ENCODE measurements at regions not wholly inside any gene's neighbourhood (a gene's known extent, or its start where the extent isn't known, plus 50 kb on each side); places are given as distances from the start of the nearest gene placed in this dataset.

- no peak for DNase-seq
Observed at GRCh38 chr20:16951876-16952275, 203.7 kb downstream of the OTOR start.

GRCh38 chr20:16952965-16953364 lies 204.8 kb downstream of the OTOR start:
- no peak for DNase-seq

- no peak for DNase-seq
Observed at GRCh38 chr20:16953858-16954257, 205.7 kb downstream of the OTOR start.

GRCh38 chr20:16955462-16955861 lies 207.3 kb downstream of the OTOR start:
- no peak for DNase-seq

- no peak for DNase-seq
Observed at GRCh38 chr20:16955971-16956370, 207.8 kb downstream of the OTOR start.

- DNase-seq: no peak
Observed at GRCh38 chr20:16965401-16965800, 217.2 kb downstream of the OTOR start.

- no peak for DNase-seq
Observed at GRCh38 chr20:16966276-16966880, 218.2 kb downstream of the OTOR start.

- DNase-seq: no peak
Observed at GRCh38 chr20:16968099-16968498, 219.9 kb downstream of the OTOR start.

- no peak for DNase-seq
Observed at GRCh38 chr20:16970776-16971175, 222.6 kb downstream of the OTOR start.

- DNase-seq: no peak
Observed at GRCh38 chr20:16974080-16974854, 226.1 kb downstream of the OTOR start.

GRCh38 chr20:16974855-16975162 lies 226.7 kb downstream of the OTOR start:
- DNase-seq: no peak

GRCh38 chr20:16975682-16976081 lies 227.5 kb downstream of the OTOR start:
- no peak for DNase-seq

GRCh38 chr20:16978497-16978896 lies 230.3 kb downstream of the OTOR start:
- no peak for DNase-seq

- no peak for DNase-seq
Observed at GRCh38 chr20:16982091-16982726, 234.1 kb downstream of the OTOR start.

- no peak for DNase-seq
Observed at GRCh38 chr20:16984481-16984880, 236.3 kb downstream of the OTOR start.

- no peak for DNase-seq
Observed at GRCh38 chr20:17003170-17003870, 223.5 kb upstream of the PCSK2 start.

- no peak for DNase-seq
Observed at GRCh38 chr20:17010181-17010580, 216.7 kb upstream of the PCSK2 start.

- no peak for DNase-seq
Observed at GRCh38 chr20:17012546-17013226, 214.2 kb upstream of the PCSK2 start.

GRCh38 chr20:17014217-17014616 lies 212.6 kb upstream of the PCSK2 start:
- DNase-seq: no peak

GRCh38 chr20:17014756-17015366 lies 212.0 kb upstream of the PCSK2 start:
- DNase-seq: no peak

- DNase-seq: no peak
Observed at GRCh38 chr20:17017232-17017631, 209.6 kb upstream of the PCSK2 start.

GRCh38 chr20:17021481-17021880 lies 205.4 kb upstream of the PCSK2 start:
- DNase-seq: no peak

- no peak for DNase-seq
Observed at GRCh38 chr20:17023036-17023435, 203.8 kb upstream of the PCSK2 start.

Data from NCI-H510A treated with DMSO at 0.1 percent for 48 hours (cell line).